ENCODE measurements at regions not wholly inside any gene's neighbourhood (a gene's known extent, or its start where the extent isn't known, plus 50 kb on each side); places are given as distances from the start of the nearest gene placed in this dataset.

GRCh38 chr3:180829409-180830405 lies 82.8 kb upstream of the FXR1 start:
- DNase-seq (ENCODE audit: low spot score), result no peak

GRCh38 chr3:180835501-180835900 lies 77.0 kb upstream of the FXR1 start:
- DNase-seq (ENCODE audit: low spot score), result no peak

- DNase-seq (ENCODE audit: low spot score), result no peak
These were observed 75.7 kb upstream of the FXR1 start for GRCh38 chr3:180836766-180837165.

- no peak for DNase-seq (ENCODE audit: low spot score)
These were observed 57.6 kb upstream of the FXR1 start for GRCh38 chr3:180854887-180855286.

GRCh38 chr3:180855364-180855763 lies 57.1 kb upstream of the FXR1 start:
- no peak for DNase-seq (ENCODE audit: low spot score)

GRCh38 chr3:180855956-180856355 lies 56.5 kb upstream of the FXR1 start:
- no peak for DNase-seq (ENCODE audit: low spot score)

- no peak for DNase-seq (ENCODE audit: low spot score)
These were observed 52.2 kb upstream of the FXR1 start for GRCh38 chr3:180860180-180860858.

Measured in umbilical cord (tissue), 1 donor.